ENCODE measurements at regions not wholly inside any gene's neighbourhood (a gene's known extent, or its start where the extent isn't known, plus 50 kb on each side); places are given as distances from the start of the nearest gene placed in this dataset.

DNA sequence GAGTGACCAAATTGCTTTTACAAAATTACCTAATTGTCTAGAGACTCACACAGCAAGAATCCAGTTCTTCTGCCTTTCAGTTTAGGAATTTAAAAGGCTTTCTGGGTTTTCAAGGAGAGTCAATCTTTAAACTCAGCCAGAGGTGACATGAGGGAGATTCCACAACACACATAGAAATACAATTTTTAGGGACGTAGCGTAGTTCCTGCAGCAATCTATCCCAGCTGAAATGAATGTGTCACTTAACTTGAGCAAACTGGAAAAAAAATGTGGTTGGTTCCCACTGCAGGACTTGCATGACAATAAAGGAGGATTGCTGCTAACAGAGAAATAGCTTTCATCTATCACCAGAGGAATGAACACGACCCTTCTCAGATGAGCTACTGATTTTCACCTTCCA, 269.7 kb downstream of the OTOL1 start:
- no peak for TF ChIP-seq MAFK (IDR thresholded peaks at IDR 0.05; ENCODE audit: partially characterized antibody)
- TF ChIP-seq KDM1A (IDR thresholded peaks at IDR 0.05; ENCODE audit: low read depth) = no peak
- no peak for TF ChIP-seq MYC (IDR thresholded peaks at IDR 0.05; ENCODE audit: borderline replicate concordance, low read length)
- TF ChIP-seq CBX2 (IDR thresholded peaks at IDR 0.05; ENCODE audit: borderline replicate concordance, low read depth) = no peak
- TF ChIP-seq POLR2A (IDR thresholded peaks at IDR 0.05; ENCODE audit: low read length) = no peak
- TF ChIP-seq EP300 (IDR thresholded peaks at IDR 0.05) = no peak
- TF ChIP-seq, protein P1, sequence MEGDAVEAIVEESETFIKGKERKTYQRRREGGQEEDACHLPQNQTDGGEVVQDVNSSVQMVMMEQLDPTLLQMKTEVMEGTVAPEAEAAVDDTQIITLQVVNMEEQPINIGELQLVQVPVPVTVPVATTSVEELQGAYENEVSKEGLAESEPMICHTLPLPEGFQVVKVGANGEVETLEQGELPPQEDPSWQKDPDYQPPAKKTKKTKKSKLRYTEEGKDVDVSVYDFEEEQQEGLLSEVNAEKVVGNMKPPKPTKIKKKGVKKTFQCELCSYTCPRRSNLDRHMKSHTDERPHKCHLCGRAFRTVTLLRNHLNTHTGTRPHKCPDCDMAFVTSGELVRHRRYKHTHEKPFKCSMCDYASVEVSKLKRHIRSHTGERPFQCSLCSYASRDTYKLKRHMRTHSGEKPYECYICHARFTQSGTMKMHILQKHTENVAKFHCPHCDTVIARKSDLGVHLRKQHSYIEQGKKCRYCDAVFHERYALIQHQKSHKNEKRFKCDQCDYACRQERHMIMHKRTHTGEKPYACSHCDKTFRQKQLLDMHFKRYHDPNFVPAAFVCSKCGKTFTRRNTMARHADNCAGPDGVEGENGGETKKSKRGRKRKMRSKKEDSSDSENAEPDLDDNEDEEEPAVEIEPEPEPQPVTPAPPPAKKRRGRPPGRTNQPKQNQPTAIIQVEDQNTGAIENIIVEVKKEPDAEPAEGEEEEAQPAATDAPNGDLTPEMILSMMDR (IDR thresholded peaks at IDR 0.05) = no peak
- TF ChIP-seq, protein P2, sequence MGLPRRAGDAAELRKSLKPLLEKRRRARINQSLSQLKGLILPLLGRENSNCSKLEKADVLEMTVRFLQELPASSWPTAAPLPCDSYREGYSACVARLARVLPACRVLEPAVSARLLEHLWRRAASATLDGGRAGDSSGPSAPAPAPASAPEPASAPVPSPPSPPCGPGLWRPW (IDR thresholded peaks at IDR 0.05) = no peak
- no peak for TF ChIP-seq NR3C1 (IDR thresholded peaks at IDR 0.05)
- TF ChIP-seq, protein P3, sequence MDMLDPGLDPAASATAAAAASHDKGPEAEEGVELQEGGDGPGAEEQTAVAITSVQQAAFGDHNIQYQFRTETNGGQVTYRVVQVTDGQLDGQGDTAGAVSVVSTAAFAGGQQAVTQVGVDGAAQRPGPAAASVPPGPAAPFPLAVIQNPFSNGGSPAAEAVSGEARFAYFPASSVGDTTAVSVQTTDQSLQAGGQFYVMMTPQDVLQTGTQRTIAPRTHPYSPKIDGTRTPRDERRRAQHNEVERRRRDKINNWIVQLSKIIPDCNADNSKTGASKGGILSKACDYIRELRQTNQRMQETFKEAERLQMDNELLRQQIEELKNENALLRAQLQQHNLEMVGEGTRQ (IDR thresholded peaks at IDR 0.05) = no peak
- TF ChIP-seq ESRRA (IDR thresholded peaks at IDR 0.05; ENCODE audit: borderline replicate concordance, low read length) = no peak
- TF ChIP-seq RNF2 (IDR thresholded peaks at IDR 0.05; ENCODE audit: borderline replicate concordance, low read depth) = no peak

Data from A549 (cell line).